IPS DF 6.9 (cell line): ENCODE measurements at regions not wholly inside any gene's neighbourhood (a gene's known extent, or its start where the extent isn't known, plus 50 kb on each side); places are given as distances from the start of the nearest gene placed in this dataset.

Experiments used
- DNase-seq: peaks from one replicate; pipeline ENCODE4 v3.0.0-alpha.2; 2013; ENCODE audit warnings: low read depth, low spot score
- H3K27ac ChIP-seq: one replicate; pipeline ENCODE4 v1.5.1; 2013; ENCODE audit warnings: low read length, control low read depth
- H3K27me3 ChIP-seq: 2 replicates; pipeline ENCODE4 v1.6.1; 2013; ENCODE audit warnings: mild to moderate bottlenecking, low read length; ENCODE audit not compliant: control insufficient read depth, insufficient read depth
- H3K36me3 ChIP-seq: 2 replicates; pipeline ENCODE4 v1.6.1; 2013; ENCODE audit warnings: low read length; ENCODE audit not compliant: control insufficient read depth, insufficient read depth
- H3K4me1 ChIP-seq: 2 replicates; pipeline ENCODE4 v1.6.1; 2013; ENCODE audit warnings: low read length; ENCODE audit not compliant: control insufficient read depth, insufficient read depth
- H3K4me3 ChIP-seq: 2 replicates; pipeline ENCODE4 v1.5.1; 2013; ENCODE audit warnings: mild to moderate bottlenecking, low read length
- H3K9me3 ChIP-seq: 2 replicates; pipeline ENCODE4 v1.6.1; 2013; ENCODE audit warnings: low read length, inconsistent platforms; ENCODE audit not compliant: control insufficient read depth, insufficient read depth
- WGBS: extraction: QIAGEN DNeasy Blood & Tissue Kit; methylation state at CpG from one replicate; pipeline ENCODE4 v1.1.7; 2013; ENCODE audit warnings: mixed read lengths, missing lambda C conversion rate; ENCODE audit not compliant: insufficient read length, insufficient coverage; 5-methylcytosine and 5-hydroxymethylcytosine counted together

DNA sequence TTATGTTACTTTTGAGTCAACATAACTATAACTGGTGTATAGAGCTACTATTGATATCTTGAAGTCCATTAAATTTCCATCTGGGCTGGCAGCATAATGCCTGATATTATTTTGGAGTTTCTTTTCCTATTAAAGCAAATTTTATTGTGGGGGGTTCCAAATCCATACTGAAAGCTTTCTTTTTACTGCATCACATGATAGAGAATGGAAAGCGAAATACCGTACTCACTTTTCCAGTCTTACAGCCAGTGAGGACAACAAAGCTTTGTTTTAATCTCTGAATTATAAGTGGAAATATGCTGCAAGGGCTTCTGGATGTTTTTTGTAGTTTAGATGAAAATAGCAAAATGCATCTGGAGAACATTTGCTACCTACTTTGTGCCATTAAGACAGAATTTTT, 477.5 kb upstream of the SEMA3D start:
- no CpG with 5 or more reads among the region's 2 CpGs for WGBS
- H3K27me3 ChIP-seq = no peaks in the 10 kb centered on the region
- H3K36me3 ChIP-seq = no peaks in the 10 kb centered on the region
- H3K9me3 ChIP-seq = no peaks in the 10 kb centered on the region
- H3K4me1 ChIP-seq = no peaks in the 10 kb centered on the region
- DNase-seq = no peak
- H3K27ac ChIP-seq = no peak overlapping the region
- H3K4me3 ChIP-seq = no peak overlapping the region

DNA sequence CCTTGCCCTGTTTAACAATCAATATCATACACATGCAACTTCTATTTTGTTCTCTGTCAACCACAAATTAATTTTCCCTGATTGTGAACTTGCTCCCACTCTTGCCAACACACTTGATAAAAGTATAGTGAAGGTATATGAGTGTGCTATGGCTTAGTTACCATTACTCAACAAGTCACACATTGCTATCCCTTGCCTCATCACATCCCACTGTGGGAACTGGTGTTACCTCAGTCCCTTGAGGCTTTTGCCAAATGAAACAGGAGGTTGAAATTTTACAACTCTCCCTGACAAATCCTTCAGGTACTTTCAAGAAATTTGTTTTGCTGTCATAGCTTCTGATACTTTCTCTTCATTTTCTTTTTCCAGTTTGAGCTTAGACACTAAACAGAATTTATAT, 472.5 kb upstream of the SEMA3D start:
- H3K9me3 ChIP-seq = no peaks in the 10 kb centered on the region
- H3K27me3 ChIP-seq = no peaks in the 10 kb centered on the region
- H3K36me3 ChIP-seq = no peaks in the 10 kb centered on the region
- DNase-seq = no peak
- H3K27ac ChIP-seq = no peak overlapping the region
- no peaks in the 10 kb centered on the region for H3K4me1 ChIP-seq
- no peak overlapping the region for H3K4me3 ChIP-seq

DNA sequence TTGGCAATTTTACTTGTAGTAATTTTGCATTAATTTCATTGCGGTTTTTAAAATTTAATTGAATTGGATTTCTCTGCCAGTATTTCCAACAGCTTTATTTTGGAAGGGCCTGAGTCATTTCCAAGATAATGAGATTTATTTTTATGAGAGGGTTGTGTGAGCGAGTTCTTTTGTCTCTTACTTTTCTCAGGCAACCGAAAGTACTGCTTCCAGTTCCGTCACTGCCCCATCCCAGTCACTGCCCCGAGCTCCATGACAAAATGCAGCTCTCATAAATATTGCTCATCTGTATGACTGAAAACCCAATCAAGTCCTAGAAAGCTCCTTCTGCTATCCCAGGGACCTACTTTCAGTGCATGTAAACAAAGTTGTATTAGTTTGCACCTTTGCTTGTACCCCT, 468.4 kb upstream of the SEMA3D start:
- DNase-seq = no peak
- no CpG with 5 or more reads among the region's 5 CpGs for WGBS
- Histone ChIP-seq H3K36me3 (no peaks in the 10 kb centered on the region), H3K4me1 (no peaks in the 10 kb centered on the region), H3K4me3 (no peak overlapping the region), H3K27ac (no peak overlapping the region), H3K9me3 (no peaks in the 10 kb centered on the region), H3K27me3 (no peaks in the 10 kb centered on the region)

DNA sequence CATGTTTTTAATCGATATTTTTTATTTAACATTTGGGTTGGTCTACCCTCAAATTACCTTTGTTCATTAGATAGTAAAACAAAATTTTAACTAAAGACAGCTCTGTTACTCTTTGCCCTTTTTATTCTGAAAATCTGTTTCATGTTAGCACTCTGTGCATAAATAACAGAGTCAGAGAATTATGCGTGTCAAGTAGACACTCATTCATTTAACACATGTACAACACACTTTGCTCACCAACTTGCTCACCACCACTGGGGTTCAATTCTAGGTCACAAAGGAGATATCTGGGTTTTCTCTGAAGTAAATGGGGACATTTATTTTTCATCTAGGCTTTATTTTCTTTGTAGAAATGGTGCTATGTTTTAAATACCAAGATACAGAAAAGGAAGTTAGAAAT, 457.4 kb upstream of the SEMA3D start:
- H3K36me3 ChIP-seq = no peaks in the 10 kb centered on the region
- no peak overlapping the region for H3K4me3 ChIP-seq
- H3K9me3 ChIP-seq = no peaks in the 10 kb centered on the region
- no peak overlapping the region for H3K27ac ChIP-seq
- DNase-seq = no peak
- H3K27me3 ChIP-seq = no peaks in the 10 kb centered on the region
- no peaks in the 10 kb centered on the region for H3K4me1 ChIP-seq
- WGBS = no CpG with 5 or more reads among the region's 2 CpGs

DNA sequence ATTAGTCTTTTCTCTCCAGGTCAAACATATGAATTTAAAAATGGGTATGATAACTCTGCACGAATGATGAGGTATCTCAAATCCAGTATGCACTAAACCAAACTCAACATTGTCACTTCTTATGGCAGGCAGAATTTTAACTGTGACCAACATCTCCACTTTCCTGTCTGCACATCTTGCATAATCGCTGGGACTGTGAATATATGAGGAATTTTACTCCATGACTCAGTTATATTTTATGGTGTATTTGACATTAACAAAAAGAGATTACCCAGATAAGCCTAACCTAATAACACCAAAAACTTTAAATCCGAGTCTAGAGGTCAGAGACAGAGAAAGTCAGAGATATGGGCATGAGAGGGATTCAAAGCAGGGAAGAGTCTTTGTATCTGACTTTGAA, 454.5 kb upstream of the SEMA3D start:
- Histone ChIP-seq H3K9me3 (no peaks in the 10 kb centered on the region), H3K27me3 (no peaks in the 10 kb centered on the region), H3K4me1 (no peaks in the 10 kb centered on the region), H3K4me3 (no peak overlapping the region), H3K27ac (no peak overlapping the region), H3K36me3 (no peaks in the 10 kb centered on the region)
- DNase-seq = no peak
- no CpG with 5 or more reads among the region's 3 CpGs for WGBS

DNA sequence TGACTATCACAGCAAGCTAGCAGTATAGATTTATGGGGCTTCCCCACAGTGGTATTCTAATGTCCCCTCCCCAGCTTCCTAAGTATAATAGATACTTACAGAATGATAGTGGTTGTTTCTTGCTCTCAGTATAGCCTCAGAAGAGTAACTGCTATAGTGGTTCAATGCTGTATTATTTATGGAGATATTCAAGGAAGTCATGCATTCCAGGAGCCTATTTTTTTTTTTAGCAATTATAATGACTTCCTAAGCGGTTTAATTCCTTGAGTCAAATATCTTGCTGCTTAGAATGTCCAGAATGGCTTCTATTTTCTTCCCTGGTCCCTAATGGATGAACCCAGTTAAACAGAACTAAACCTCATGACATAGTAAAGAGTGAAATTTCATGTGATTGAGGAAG, 451.5 kb upstream of the SEMA3D start:
- Histone ChIP-seq H3K27me3 (no peaks in the 10 kb centered on the region), H3K4me3 (no peak overlapping the region), H3K4me1 (no peaks in the 10 kb centered on the region), H3K9me3 (no peaks in the 10 kb centered on the region), H3K36me3 (no peaks in the 10 kb centered on the region), H3K27ac (no peak overlapping the region)
- no CpG with 5 or more reads among the region's 1 CpG for WGBS
- no peak for DNase-seq

DNA sequence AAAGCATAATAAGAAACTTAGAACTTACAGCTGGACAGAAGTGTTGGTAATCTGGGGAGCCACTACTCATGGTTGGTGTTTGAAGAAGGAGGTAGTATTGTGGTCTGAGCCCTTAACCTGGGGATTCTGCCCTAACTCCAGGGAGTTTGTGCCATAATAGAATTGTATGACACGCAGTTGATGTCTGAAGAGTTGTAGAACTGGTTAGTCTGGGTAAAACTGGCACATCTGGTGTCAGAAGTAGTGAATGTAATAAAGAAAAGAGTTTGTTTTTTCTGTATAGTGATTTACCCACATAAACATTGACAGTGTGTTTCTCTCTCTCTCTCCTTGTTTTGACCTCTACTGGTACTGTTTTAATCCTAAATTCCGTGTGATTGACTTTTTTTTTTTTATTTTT, 448.1 kb upstream of the SEMA3D start:
- Histone ChIP-seq H3K27me3 (no peaks in the 10 kb centered on the region), H3K4me3 (no peak overlapping the region), H3K9me3 (no peaks in the 10 kb centered on the region), H3K4me1 (no peaks in the 10 kb centered on the region; the same call in 1 of the 2 replicates), H3K27ac (no peak overlapping the region), H3K36me3 (no peaks in the 10 kb centered on the region)
- no CpG with 5 or more reads among the region's 2 CpGs for WGBS
- DNase-seq = no peak

DNA sequence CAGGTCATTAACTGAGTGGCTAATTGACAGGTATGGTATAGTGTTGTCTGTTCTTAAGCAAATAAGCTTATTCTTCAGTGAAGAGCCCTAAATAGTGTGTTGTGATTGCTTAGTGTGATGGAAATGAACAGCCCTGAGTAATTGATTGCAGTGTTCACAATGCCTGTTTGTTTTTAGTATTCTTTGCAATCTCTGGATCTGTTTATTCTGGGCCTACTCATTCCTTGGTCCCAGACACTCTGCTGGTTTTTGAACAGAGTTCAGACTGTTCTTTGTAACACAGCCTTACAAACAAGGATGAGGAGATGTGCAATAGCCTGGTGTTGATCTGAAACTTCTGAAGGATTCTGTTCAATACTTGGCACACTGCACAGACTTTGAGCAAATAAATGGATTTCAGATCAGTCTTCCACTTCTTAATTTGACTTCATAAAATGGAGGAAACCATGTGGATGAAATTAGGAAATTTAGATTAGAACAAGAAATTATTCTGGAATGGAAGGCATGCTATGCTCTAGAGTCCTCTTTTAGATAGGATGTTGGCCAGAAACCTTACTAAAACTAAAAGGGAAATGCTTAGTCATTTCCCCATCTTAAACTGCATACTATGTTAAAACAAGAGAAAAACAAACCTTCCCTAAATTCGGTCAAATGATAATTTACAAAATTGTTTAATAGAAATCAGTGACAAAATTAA, 444.2 kb upstream of the SEMA3D start:
- no peaks in the 10 kb centered on the region for H3K27me3 ChIP-seq
- H3K9me3 ChIP-seq = no peaks in the 10 kb centered on the region
- H3K27ac ChIP-seq = no peak overlapping the region
- H3K4me1 ChIP-seq = no peaks in the 10 kb centered on the region; the same call in 1 of the 2 replicates
- H3K4me3 ChIP-seq = no peak overlapping the region
- no peaks in the 10 kb centered on the region for H3K36me3 ChIP-seq
- WGBS = no CpG with 5 or more reads among the region's 1 CpG
- no peak for DNase-seq

DNA sequence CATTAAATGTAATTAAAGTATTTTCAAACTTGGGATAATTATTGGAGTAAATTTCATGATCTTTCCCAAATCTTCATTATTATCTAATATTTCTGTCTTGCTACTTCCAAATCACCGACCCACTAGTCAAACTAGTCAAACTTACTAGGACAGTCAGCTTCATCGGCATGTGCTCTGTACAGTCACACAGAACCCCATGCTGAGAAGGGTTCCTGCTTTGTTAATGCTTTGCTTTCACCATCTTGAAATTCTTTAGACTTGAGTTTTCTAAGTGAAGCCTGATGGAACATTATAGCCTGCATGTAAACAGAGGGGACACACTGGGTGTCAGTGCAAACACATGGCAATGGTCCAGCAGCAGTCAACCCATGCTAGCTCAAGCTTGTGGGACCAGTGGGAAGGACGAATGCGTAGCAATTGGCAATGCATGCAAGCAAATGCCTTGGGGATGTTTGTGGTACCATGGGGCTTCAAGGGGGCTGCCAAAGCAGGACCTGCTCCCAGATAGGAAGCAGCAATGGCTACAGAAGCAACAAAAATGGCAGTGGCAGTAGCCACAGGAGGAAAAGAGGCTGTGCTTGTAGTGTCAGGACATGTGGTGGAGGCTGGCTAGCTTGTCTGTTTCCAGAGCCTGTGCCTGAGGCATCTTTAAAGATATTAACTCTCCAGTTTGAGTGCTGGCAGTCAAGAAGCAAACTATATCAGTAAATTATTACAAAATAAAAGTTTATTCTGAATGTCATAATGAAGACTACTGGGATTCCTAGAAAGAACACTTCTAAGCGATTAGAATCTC, 441.1 kb upstream of the SEMA3D start:
- no CpG with 5 or more reads among the region's 5 CpGs for WGBS
- no peak for DNase-seq

DNA sequence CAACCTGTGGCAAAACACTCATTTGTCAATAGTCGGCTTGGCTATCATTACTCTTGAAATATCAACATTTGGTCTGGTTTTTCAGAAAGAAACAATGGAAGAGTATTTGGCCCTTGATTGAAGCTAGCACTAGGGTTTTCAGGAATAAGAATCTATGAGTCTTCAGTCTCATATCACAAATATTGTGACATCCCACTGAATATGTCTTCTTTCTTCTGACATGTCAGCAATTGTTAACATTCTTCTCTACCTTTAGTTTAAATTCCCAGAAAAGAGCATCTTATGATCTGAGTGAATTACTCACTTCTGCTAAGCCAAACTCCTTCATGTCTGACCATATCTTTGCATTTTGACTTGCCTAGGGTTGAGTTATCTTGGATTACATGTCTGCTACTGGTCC, 435.2 kb upstream of the SEMA3D start:
- Histone ChIP-seq H3K27ac (no peak overlapping the region), H3K9me3 (no peaks in the 10 kb centered on the region), H3K4me1 (no peaks in the 10 kb centered on the region), H3K27me3 (no peaks in the 10 kb centered on the region), H3K4me3 (no peak overlapping the region), H3K36me3 (no peaks in the 10 kb centered on the region)
- no peak for DNase-seq
- no CpG with 5 or more reads among the region's 1 CpG for WGBS

More for the DNA sequence above, 441.1 kb upstream of the SEMA3D start:
- Histone ChIP-seq H3K27me3 (no peaks in the 10 kb centered on the region), H3K36me3 (no peaks in the 10 kb centered on the region), H3K9me3 (no peaks in the 10 kb centered on the region), H3K27ac (no peak overlapping the region), H3K4me1 (no peaks in the 10 kb centered on the region; the same call in 1 of the 2 replicates), H3K4me3 (no peak overlapping the region)
